ENCODE measurements at regions not wholly inside any gene's neighbourhood (a gene's known extent, or its start where the extent isn't known, plus 50 kb on each side); places are given as distances from the start of the nearest gene placed in this dataset.
"Not testable (repeated sequence)": the region's sequence is repeated elsewhere in the genome, so short reads cannot be mapped to it uniquely, and the experiment has no call there.

DNA sequence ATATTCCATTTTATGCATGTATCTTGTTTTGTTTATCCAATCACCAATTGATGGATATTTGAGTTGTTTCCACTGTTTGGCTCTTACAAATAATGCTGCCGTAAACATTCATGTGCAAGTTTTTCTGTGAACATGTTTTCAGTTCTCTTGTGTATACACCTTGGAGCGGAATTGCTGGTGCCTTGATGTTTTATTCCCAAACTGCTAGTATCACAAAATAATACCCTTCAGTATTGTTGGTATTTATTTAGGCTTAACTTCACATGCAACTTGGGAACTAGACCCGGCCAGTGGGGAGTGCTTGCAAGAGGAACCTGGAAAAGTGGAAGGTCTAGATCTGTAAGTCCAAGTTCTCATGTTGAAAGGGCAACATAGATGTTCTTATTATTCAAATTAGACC lies 115.9 kb downstream of the CRYAA start:
- no peak overlapping the region for H3K4me3 ChIP-seq (ENCODE audit: low read depth, low read length)
- in situ Hi-C loops (cut with HindIII; ENCODE audit: low sequenced_read_pairs) = no loop called here
- DNase-seq (ENCODE audit: low read depth) = no peak
- no peak for TF ChIP-seq CTCF (IDR thresholded peaks at IDR 0.05; ENCODE audit: low read depth, low read length, missing control alignments)

DNA sequence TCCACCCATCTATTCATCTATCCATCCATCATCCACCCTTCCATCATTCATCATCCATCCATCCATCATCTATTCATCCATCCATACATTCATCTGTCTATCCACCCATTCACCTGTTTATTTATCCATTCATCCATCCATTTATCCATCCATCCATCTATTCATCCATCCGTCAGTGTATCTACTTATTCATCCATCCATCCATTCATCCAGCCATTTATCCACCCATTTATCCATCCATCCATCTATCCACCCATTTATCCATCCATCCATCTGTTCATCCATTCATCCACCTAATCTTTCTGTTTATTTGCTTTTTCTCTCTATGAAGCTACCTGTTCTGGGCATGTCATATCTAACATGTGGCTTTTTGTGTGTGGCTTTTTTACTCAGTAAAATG lies 115.4 kb downstream of the CRYAA start:
- in situ Hi-C loops (cut with HindIII; ENCODE audit: low sequenced_read_pairs) = no loop called here
- TF ChIP-seq CTCF (IDR thresholded peaks at IDR 0.05; ENCODE audit: low read depth, low read length, missing control alignments) = no peak
- no peak overlapping the region for H3K4me3 ChIP-seq (ENCODE audit: low read depth, low read length)
- no peak for DNase-seq (ENCODE audit: low read depth)

DNA sequence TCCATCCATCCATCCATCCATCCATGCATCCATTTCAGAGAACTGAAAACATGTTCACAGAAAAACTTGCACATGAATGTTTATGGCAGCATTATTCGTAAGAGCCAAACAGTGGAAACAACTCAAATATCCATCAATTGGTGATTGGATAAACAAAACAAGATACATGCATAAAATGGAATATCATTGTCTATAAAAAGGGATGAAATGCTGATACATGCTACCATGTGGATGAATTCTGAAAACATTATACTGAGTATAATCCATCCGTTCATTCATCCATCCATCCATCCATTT lies 115.1 kb downstream of the CRYAA start:
- in situ Hi-C loops (cut with HindIII; ENCODE audit: low sequenced_read_pairs); DNase-seq (ENCODE audit: low read depth); H3K4me3 ChIP-seq (ENCODE audit: low read depth, low read length): not testable (repeated sequence)

- in situ Hi-C loops (cut with HindIII; ENCODE audit: low sequenced_read_pairs) = no loop called here
- H3K4me3 ChIP-seq (ENCODE audit: low read depth, low read length) = no peak overlapping the region
- DNase-seq (ENCODE audit: low read depth) = no peak
- TF ChIP-seq CTCF (IDR thresholded peaks at IDR 0.05; ENCODE audit: low read depth, low read length, missing control alignments) = no peak
Observed at GRCh38 chr21:43283136-43283924, 114.5 kb downstream of the CRYAA start.

GRCh38 chr21:43282358-43283120 lies 113.7 kb downstream of the CRYAA start:
- no peak for TF ChIP-seq CTCF (IDR thresholded peaks at IDR 0.05; ENCODE audit: low read depth, low read length, missing control alignments)
- no peak for DNase-seq (ENCODE audit: low read depth)

GRCh38 chr21:43281661-43282357 lies 113.0 kb downstream of the CRYAA start:
- in situ Hi-C loops (cut with HindIII; ENCODE audit: low sequenced_read_pairs) = no loop called here
- no peak overlapping the region for H3K4me3 ChIP-seq (ENCODE audit: low read depth, low read length)
- no peak for DNase-seq (ENCODE audit: low read depth)
- no peak for TF ChIP-seq CTCF (IDR thresholded peaks at IDR 0.05; ENCODE audit: low read depth, low read length, missing control alignments)

More at GRCh38 chr21:43282358-43283120, 113.7 kb downstream of the CRYAA start:
- in situ Hi-C loops (cut with HindIII; ENCODE audit: low sequenced_read_pairs) = no loop called here
- H3K4me3 ChIP-seq (ENCODE audit: low read depth, low read length) = no peak overlapping the region
